Fibroblast of peridontal ligament (primary cell): ENCODE measurements at regions not wholly inside any gene's neighbourhood (a gene's known extent, or its start where the extent isn't known, plus 50 kb on each side); places are given as distances from the start of the nearest gene placed in this dataset.

Experiments used
- DNase-seq: peaks from one replicate; pipeline ENCODE4 v3.0.0-alpha.2; 2010; ENCODE audit errors: extremely low read depth

- no peak for DNase-seq
Measured at GRCh38 chr12:124631681-124632256, 64.4 kb upstream of the NCOR2 start.

- no peak for DNase-seq
Measured at GRCh38 chr12:124630791-124631313, 63.4 kb upstream of the NCOR2 start.

- DNase-seq, result no peak
Measured at GRCh38 chr12:124629789-124630480, 62.5 kb upstream of the NCOR2 start.

- DNase-seq, result no peak
Measured at GRCh38 chr12:124629117-124629516, 61.7 kb upstream of the NCOR2 start.

- no peak for DNase-seq
Measured at GRCh38 chr12:124627956-124628355, 60.5 kb upstream of the NCOR2 start.

- DNase-seq, result peak; percentile 78
Measured at GRCh38 chr12:124626971-124627411, 59.6 kb upstream of the NCOR2 start.

GRCh38 chr12:124625867-124626675, 58.7 kb upstream of the NCOR2 start:
- peak; percentile 85 for DNase-seq

- no peak for DNase-seq
Measured at GRCh38 chr12:124624823-124625222, 57.4 kb upstream of the NCOR2 start.

GRCh38 chr12:124623344-124624035, 56.1 kb upstream of the NCOR2 start:
- DNase-seq, result no peak

GRCh38 chr12:124622764-124623163, 55.4 kb upstream of the NCOR2 start:
- no peak for DNase-seq

GRCh38 chr12:124622331-124622730, 54.9 kb upstream of the NCOR2 start:
- no peak for DNase-seq

- peak; percentile 31 for DNase-seq
Measured at GRCh38 chr12:124621296-124621660, 53.9 kb upstream of the NCOR2 start.

- peak; percentile 41 for DNase-seq
Measured at GRCh38 chr12:124620606-124621295, 53.3 kb upstream of the NCOR2 start.

GRCh38 chr12:124618291-124618902, 51.0 kb upstream of the NCOR2 start:
- DNase-seq, result no peak

- no peak for DNase-seq
Measured at GRCh38 chr12:124617615-124618014, 50.2 kb upstream of the NCOR2 start.
